ENCODE measurements at regions not wholly inside any gene's neighbourhood (a gene's known extent, or its start where the extent isn't known, plus 50 kb on each side); places are given as distances from the start of the nearest gene placed in this dataset.

- TF ChIP-seq EZH2phosphoT487 (conservative IDR thresholded peaks at IDR 0.05; ENCODE audit: low read length) (no peak), CTCF (IDR thresholded peaks at IDR 0.05; ENCODE audit: insufficient read depth, low read length, poor library complexity, severe bottlenecking) (no peak)
Measured at GRCh38 chr4:186915816-186916215, 192.2 kb upstream of the FAT1 start.

GRCh38 chr4:186917136-186917535 is 193.5 kb upstream of the FAT1 start:
- Histone ChIP-seq H3K9ac (ENCODE audit: low read length) (no peak overlapping the region), H3K79me2 (ENCODE audit: insufficient read depth, low read length) (no peaks in the 10 kb centered on the region)

More at GRCh38 chr4:186915816-186916215, 192.2 kb upstream of the FAT1 start:
- Histone ChIP-seq H3K27me3 (ENCODE audit: low read length) (no peaks in the 10 kb centered on the region), H3K36me3 (ENCODE audit: low read length) (no peaks in the 10 kb centered on the region), H3K79me2 (ENCODE audit: insufficient read depth, low read length) (no peaks in the 10 kb centered on the region), H3K4me2 (ENCODE audit: low read depth, low read length, poor library complexity, severe bottlenecking) (no peak overlapping the region), H3K4me3 (ENCODE audit: insufficient read depth, low read length, poor library complexity, severe bottlenecking) (no peak overlapping the region), H3K9me3 (ENCODE audit: insufficient read depth, low read length) (no peaks in the 10 kb centered on the region), H3K9ac (ENCODE audit: low read length) (no peak overlapping the region), H2AFZ (ENCODE audit: low read depth, low read length, severe bottlenecking) (no peak overlapping the region), H3F3A (ENCODE audit: insufficient read depth) (no peaks in the 10 kb centered on the region), H4K20me1 (ENCODE audit: low read depth, low read length) (no peaks in the 10 kb centered on the region), H3K27ac (ENCODE audit: low read depth, low read length) (no peak overlapping the region), H3K9me2 (replicated peaks; ENCODE audit: insufficient read depth, low read length) (no peaks in the 10 kb centered on the region)

GRCh38 chr4:186918466-186918865 is 194.8 kb upstream of the FAT1 start:
- H2AFZ ChIP-seq (ENCODE audit: low read depth, low read length, severe bottlenecking): no peak overlapping the region
- TF ChIP-seq EZH2phosphoT487 (conservative IDR thresholded peaks at IDR 0.05; ENCODE audit: low read length): no peak
- no peak for TF ChIP-seq CTCF (IDR thresholded peaks at IDR 0.05; ENCODE audit: insufficient read depth, low read length, poor library complexity, severe bottlenecking)
- H3K9me3 ChIP-seq (ENCODE audit: insufficient read depth, low read length): no peaks in the 10 kb centered on the region
- no peaks in the 10 kb centered on the region for H3K9me2 ChIP-seq (replicated peaks; ENCODE audit: insufficient read depth, low read length)
- no peaks in the 10 kb centered on the region for H3K79me2 ChIP-seq (ENCODE audit: insufficient read depth, low read length)
- no peaks in the 10 kb centered on the region for H3K27me3 ChIP-seq (ENCODE audit: low read length)
- H3K36me3 ChIP-seq (ENCODE audit: low read length): no peaks in the 10 kb centered on the region
- H3F3A ChIP-seq (ENCODE audit: insufficient read depth): no peaks in the 10 kb centered on the region
- H3K9ac ChIP-seq (ENCODE audit: low read length): no peak overlapping the region
- H3K27ac ChIP-seq (ENCODE audit: low read depth, low read length): no peak overlapping the region
- no peak overlapping the region for H3K4me3 ChIP-seq (ENCODE audit: insufficient read depth, low read length, poor library complexity, severe bottlenecking)
- no peaks in the 10 kb centered on the region for H4K20me1 ChIP-seq (ENCODE audit: low read depth, low read length)
- no peak overlapping the region for H3K4me2 ChIP-seq (ENCODE audit: low read depth, low read length, poor library complexity, severe bottlenecking)

More at GRCh38 chr4:186917136-186917535, 193.5 kb upstream of the FAT1 start:
- no peaks in the 10 kb centered on the region for H3K27me3 ChIP-seq (ENCODE audit: low read length)
- no peaks in the 10 kb centered on the region for H3K36me3 ChIP-seq (ENCODE audit: low read length)
- H3K4me2 ChIP-seq (ENCODE audit: low read depth, low read length, poor library complexity, severe bottlenecking): no peak overlapping the region
- H3K27ac ChIP-seq (ENCODE audit: low read depth, low read length): no peak overlapping the region
- no peak overlapping the region for H2AFZ ChIP-seq (ENCODE audit: low read depth, low read length, severe bottlenecking)
- H3K9me2 ChIP-seq (replicated peaks; ENCODE audit: insufficient read depth, low read length): no peaks in the 10 kb centered on the region
- no peaks in the 10 kb centered on the region for H3F3A ChIP-seq (ENCODE audit: insufficient read depth)
- no peaks in the 10 kb centered on the region for H3K9me3 ChIP-seq (ENCODE audit: insufficient read depth, low read length)
- H4K20me1 ChIP-seq (ENCODE audit: low read depth, low read length): no peaks in the 10 kb centered on the region
- TF ChIP-seq CTCF (IDR thresholded peaks at IDR 0.05; ENCODE audit: insufficient read depth, low read length, poor library complexity, severe bottlenecking): no peak
- TF ChIP-seq EZH2phosphoT487 (conservative IDR thresholded peaks at IDR 0.05; ENCODE audit: low read length): no peak
- H3K4me3 ChIP-seq (ENCODE audit: insufficient read depth, low read length, poor library complexity, severe bottlenecking): no peak overlapping the region

Data from SU-DHL-6 (cell line).